ENCODE measurements at regions not wholly inside any gene's neighbourhood (a gene's known extent, or its start where the extent isn't known, plus 50 kb on each side); places are given as distances from the start of the nearest gene placed in this dataset.

DNA sequence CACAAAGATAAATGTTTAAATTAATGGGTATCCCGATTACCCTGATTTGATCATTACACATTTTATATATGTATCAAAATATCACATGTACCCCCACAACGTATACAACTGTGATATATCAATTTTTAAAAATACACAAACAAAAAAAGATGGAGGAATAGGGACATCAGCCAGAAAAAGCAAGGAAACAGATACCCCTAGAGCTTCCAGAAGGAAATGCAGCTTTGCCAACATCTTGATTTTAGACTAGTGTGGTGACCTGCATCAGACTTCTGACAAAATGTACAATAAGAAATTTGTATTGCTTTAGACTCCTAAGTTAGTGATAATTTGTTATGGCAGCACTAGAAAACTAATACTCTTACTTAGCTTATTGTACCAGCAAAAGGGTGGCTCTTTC, 483.8 kb downstream of the TUSC7 start:
- Histone ChIP-seq H3K4me2 (ENCODE audit: low read length) (no peak overlapping the region), H3K4me3 (ENCODE audit: low read depth, low read length) (no peak overlapping the region), H3K27me3 (ENCODE audit: control insufficient read depth, insufficient read depth, low read length) (no peaks in the 10 kb centered on the region), H3K27ac (no peak overlapping the region), H3K9me3 (ENCODE audit: control insufficient read depth, low read length) (no peaks in the 10 kb centered on the region), H3K79me2 (no peaks in the 10 kb centered on the region), H3K9ac (no peak overlapping the region), H2AFZ (no peak overlapping the region), H3K36me3 (ENCODE audit: control insufficient read depth, insufficient read depth, low read length) (no peaks in the 10 kb centered on the region), H3K4me1 (no peaks in the 10 kb centered on the region)
- TF ChIP-seq, protein P1, sequence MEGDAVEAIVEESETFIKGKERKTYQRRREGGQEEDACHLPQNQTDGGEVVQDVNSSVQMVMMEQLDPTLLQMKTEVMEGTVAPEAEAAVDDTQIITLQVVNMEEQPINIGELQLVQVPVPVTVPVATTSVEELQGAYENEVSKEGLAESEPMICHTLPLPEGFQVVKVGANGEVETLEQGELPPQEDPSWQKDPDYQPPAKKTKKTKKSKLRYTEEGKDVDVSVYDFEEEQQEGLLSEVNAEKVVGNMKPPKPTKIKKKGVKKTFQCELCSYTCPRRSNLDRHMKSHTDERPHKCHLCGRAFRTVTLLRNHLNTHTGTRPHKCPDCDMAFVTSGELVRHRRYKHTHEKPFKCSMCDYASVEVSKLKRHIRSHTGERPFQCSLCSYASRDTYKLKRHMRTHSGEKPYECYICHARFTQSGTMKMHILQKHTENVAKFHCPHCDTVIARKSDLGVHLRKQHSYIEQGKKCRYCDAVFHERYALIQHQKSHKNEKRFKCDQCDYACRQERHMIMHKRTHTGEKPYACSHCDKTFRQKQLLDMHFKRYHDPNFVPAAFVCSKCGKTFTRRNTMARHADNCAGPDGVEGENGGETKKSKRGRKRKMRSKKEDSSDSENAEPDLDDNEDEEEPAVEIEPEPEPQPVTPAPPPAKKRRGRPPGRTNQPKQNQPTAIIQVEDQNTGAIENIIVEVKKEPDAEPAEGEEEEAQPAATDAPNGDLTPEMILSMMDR (IDR thresholded peaks at IDR 0.05) = no peak

DNA sequence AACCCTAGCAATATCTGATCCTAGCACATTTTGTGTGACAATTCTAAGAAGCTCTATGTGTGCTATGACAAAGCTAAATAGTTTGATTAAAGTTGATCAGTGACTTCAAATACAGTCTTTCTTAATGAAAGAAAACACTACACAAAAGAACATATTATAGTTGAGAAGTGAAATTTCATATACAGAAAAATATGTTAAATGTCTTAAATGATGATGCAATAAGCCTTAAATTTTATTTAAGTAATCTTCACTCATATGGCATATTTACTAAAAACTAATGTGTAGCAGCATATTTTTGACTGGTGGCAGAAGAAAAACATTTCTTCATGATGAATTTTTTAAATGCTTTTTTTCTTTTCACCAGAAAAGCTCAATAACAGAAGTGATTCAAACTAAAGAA, 485.5 kb downstream of the TUSC7 start:
- Histone ChIP-seq H3K9ac (no peak overlapping the region), H3K27me3 (ENCODE audit: control insufficient read depth, insufficient read depth, low read length) (no peaks in the 10 kb centered on the region), H3K79me2 (no peaks in the 10 kb centered on the region), H3K9me3 (ENCODE audit: control insufficient read depth, low read length) (no peaks in the 10 kb centered on the region), H3K4me3 (ENCODE audit: low read depth, low read length) (no peak overlapping the region), H3K4me2 (ENCODE audit: low read length) (no peak overlapping the region), H3K27ac (no peak overlapping the region), H3K4me1 (no peaks in the 10 kb centered on the region), H2AFZ (no peak overlapping the region), H3K36me3 (ENCODE audit: control insufficient read depth, insufficient read depth, low read length) (no peaks in the 10 kb centered on the region)
- TF ChIP-seq, protein P1 (IDR thresholded peaks at IDR 0.05) = no peak

DNA sequence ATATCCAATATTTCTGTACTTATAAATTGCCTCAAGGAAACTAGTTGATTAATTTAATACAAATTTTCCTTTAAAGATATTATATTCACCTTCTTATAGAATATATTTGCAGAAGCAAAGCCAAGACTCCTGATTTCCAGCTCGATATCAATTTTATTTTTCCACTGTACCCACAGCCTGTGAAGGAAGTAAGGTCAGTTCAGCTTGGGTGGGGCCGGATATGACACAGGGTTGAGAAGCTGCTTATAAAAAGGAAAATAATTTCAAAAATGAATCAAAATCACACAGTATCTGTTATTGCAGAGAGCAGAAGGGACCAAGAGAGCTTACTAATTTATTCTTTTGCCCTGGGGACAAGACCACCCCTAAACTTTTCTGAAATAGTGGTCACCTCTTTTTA, 491.4 kb downstream of the TUSC7 start:
- no peak overlapping the region for H3K9ac ChIP-seq
- TF ChIP-seq, protein P1 (IDR thresholded peaks at IDR 0.05) = no peak
- no peaks in the 10 kb centered on the region for H3K4me1 ChIP-seq
- H3K27me3 ChIP-seq (ENCODE audit: control insufficient read depth, insufficient read depth, low read length) = no peaks in the 10 kb centered on the region
- no peak overlapping the region for H3K27ac ChIP-seq
- no peak overlapping the region for H3K4me2 ChIP-seq (ENCODE audit: low read length)
- H3K4me3 ChIP-seq (ENCODE audit: low read depth, low read length) = no peak overlapping the region
- no peaks in the 10 kb centered on the region for H3K36me3 ChIP-seq (ENCODE audit: control insufficient read depth, insufficient read depth, low read length)
- no peaks in the 10 kb centered on the region for H3K79me2 ChIP-seq
- H2AFZ ChIP-seq = no peak overlapping the region
- no peaks in the 10 kb centered on the region for H3K9me3 ChIP-seq (ENCODE audit: control insufficient read depth, low read length)

DNA sequence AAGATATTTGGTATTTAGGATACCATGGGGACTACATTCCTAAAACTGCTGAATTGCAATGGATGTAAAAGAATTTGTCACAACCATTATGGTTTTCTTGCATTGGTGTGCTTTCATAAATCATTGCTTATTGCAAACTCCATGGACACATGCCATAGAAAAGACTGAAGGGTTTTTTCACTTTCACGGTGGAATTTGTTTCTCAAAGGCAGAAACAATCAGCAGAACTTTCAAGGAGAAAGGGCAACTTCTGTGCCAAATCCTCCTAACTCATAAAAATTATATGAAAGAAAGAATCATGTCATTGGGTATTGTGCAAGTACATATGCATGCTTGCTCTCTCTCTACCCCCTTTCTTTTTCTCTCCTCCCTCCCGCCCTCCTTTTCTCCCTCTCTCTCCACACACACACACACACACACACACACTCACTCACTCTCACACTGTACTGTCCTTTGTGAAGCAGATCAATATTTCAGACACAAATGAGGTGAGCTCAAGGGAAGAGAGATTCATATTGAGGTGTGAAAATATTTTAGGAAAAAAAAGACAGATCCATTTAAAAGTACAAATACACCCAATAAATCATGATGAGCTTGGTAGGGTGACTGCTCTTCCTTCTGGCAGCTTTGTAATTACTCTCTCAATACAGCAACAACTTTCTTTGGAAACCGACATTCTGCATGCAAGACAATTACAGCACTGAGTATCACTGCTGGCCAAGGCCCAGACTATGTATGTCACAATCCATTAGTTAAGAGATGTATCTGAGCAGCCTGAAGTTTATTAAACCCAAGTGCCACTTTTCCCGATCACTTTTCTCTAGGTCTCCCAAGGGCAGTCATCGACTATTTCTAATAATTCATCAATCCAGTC, 492.6 kb downstream of the TUSC7 start:
- no peaks in the 10 kb centered on the region for H3K4me1 ChIP-seq
- H3K27me3 ChIP-seq (ENCODE audit: control insufficient read depth, insufficient read depth, low read length) = no peaks in the 10 kb centered on the region
- no peak overlapping the region for H2AFZ ChIP-seq
- no peaks in the 10 kb centered on the region for H3K36me3 ChIP-seq (ENCODE audit: control insufficient read depth, insufficient read depth, low read length)
- H3K27ac ChIP-seq = no peak overlapping the region
- H3K9ac ChIP-seq = no peak overlapping the region
- no peaks in the 10 kb centered on the region for H3K79me2 ChIP-seq
- no peak overlapping the region for H3K4me3 ChIP-seq (ENCODE audit: low read depth, low read length)
- no peak overlapping the region for H3K4me2 ChIP-seq (ENCODE audit: low read length)
- no peaks in the 10 kb centered on the region for H3K9me3 ChIP-seq (ENCODE audit: control insufficient read depth, low read length)
- TF ChIP-seq, protein P1 (IDR thresholded peaks at IDR 0.05) = no peak

DNA sequence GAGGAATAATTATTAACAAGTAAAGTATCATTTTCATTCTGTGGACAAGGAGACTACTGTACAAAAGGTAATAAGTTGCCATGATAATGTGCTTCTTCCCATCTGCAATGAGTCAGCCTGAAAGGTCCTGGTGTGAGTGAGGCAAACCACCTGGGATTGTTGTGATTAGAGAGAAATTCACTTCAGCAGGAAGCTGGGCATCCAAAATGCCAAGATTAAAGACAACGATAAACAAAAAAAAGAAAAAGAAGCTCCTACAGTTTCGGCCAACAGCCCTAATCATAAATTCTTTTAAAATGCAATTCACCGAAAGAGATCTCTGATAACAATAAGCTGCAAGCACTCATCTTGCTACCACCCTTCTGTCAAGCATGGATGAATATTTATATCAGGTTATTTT, 507.8 kb downstream of the TUSC7 start:
- H3K27ac ChIP-seq = peak overlapping the region; percentile 25

More for the DNA sequence above, 507.8 kb downstream of the TUSC7 start:
- Histone ChIP-seq H3K27me3 (ENCODE audit: control insufficient read depth, insufficient read depth, low read length) (no peaks in the 10 kb centered on the region), H3K9ac (no peak overlapping the region), H3K4me1 (peaks cover 17% of the 10 kb centered on the region), H2AFZ (peak overlapping the region; percentile 58), H3K4me2 (ENCODE audit: low read length) (peak overlapping the region; percentile 37), H3K36me3 (ENCODE audit: control insufficient read depth, insufficient read depth, low read length) (no peaks in the 10 kb centered on the region), H3K79me2 (no peaks in the 10 kb centered on the region), H3K4me3 (ENCODE audit: low read depth, low read length) (no peak overlapping the region), H3K9me3 (ENCODE audit: control insufficient read depth, low read length) (no peaks in the 10 kb centered on the region)
- TF ChIP-seq, protein P1 (IDR thresholded peaks at IDR 0.05) = no peak

Data from parathyroid adenoma (tissue), 2 donors.